ENCODE measurements at regions not wholly inside any gene's neighbourhood (a gene's known extent, or its start where the extent isn't known, plus 50 kb on each side); places are given as distances from the start of the nearest gene placed in this dataset.
"Not testable (repeated sequence)": the region's sequence is repeated elsewhere in the genome, so short reads cannot be mapped to it uniquely, and the experiment has no call there.

GRCh38 chr2:132220589-132220988, 58.8 kb upstream of the ANKRD30BL start:
- DNase-seq: not testable (repeated sequence)

DNA sequence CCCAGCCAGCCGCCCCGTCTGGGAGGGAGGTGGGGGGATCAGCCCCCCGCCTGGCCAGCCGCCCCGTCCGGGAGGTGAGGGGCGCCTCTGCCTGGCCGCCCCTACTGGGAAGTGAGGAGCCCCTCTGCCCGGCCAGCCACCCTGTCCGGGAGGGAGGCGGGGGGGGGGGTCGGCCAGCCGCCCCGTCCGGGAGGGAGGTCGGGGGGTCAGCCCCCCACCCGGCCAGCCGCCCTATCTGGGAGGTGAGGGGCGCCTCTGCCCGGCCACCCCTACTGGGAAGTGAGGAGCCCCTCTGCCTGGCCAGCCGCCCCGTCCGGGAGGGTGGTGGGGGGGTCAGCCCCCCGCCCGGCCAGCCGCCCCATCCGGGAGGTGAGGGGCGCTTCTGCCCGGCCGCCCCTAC, 60.1 kb upstream of the ANKRD30BL start:
- not testable (repeated sequence) for DNase-seq

DNA sequence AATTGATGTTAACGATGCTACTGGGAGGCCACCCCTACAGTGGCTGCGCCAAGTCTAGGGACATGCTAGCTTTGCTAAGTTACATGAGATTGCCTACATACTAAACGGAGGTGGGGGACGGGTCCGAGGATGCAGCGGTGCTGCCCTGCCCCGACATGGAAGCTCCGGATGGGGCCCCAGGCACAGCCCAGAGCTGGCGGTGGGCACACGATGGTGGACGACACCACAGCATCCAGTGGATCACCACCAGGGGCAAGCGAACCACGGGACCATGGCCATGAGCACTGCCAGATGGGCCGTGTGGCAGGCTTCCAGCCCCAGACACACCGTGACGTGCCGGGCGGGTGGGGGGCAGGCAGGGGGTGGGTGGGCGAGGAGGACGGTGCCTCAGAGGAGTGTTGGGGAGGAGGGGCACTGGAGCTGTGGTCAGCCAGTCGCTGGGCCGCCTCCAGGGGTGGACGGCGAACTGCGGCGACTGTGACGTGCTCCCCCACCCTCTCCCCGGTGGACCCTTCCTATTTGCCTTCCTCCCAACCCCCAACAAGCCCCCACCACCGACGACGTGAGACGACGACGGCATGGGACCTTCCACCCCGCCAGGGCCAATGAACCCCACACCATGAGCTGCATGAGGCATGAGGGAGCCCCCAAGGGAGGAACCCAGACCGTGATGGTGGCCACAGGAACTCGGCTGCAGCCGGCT, 90.6 kb upstream of the ANKRD30BL start:
- TF ChIP-seq POLR2A (IDR thresholded peaks at IDR 0.05; ENCODE audit: low read length) (no peak), GATA1 (IDR thresholded peaks at IDR 0.05; ENCODE audit: low read depth, low read length) (no peak)

DNA sequence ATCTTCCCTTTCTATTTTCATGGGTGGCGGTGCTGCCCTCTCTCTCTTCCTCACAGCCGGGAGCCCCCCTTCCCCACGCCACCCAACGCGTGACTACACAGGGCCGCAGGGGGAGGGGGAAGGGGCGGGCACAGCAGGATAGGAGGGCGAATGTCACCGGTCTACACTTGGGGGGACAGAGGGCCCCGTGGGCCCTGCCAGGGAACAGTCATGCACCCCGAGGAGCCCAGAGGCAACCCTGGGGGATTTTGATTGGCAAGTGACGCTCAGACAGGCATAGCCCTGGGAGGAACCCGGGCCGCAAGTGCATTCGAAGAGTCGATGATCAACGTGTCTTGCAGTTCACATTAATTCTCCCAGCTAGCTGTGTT, 91.1 kb upstream of the ANKRD30BL start:
- DNase-seq: no peak
- TF ChIP-seq GATA1 (IDR thresholded peaks at IDR 0.05; ENCODE audit: low read depth, low read length): no peak

More for the DNA sequence above, 90.6 kb upstream of the ANKRD30BL start:
- no peak for DNase-seq

DNA sequence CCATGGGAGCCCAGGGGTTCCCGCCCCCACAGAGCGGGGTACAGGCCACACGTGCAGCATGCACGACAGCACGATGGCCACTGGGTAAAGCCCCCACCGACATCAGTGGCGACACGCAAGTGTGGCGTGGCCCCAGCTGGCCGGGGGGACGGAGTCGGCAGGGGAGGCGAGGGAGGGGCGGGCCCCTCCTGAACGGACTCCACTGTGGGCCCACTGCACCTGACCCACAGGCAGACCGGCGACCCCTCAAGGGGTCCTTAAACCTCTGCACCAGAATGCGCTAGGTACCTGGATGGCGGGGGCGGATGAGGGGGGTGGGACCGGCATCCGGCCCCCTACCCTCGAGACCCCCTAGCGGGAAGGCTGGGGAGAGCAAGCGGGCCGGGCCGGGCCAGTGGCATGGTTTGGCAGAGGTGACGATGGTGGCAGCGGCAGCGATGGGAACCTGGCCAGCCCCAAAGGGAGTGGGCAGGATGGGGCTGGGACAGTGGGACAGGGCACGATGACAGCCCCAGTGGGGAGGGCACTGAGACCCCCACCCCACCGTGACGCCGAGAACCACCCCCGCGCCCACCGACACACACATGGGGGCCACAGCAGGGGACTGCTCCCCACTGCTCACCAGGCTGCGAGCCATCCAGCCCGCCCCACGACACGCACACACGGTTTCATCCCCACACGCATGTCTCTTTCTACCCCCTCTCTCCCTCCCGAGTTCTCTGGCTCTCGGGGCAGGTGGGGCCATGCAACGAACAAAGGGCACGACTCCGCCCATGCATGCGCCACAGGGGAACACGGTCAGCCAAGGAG, 91.9 kb upstream of the ANKRD30BL start:
- no peak for TF ChIP-seq GATA1 (IDR thresholded peaks at IDR 0.05; ENCODE audit: low read depth, low read length)
- no peak for TF ChIP-seq POLR2A (IDR thresholded peaks at IDR 0.05; ENCODE audit: low read length)
- DNase-seq: no peak

DNA sequence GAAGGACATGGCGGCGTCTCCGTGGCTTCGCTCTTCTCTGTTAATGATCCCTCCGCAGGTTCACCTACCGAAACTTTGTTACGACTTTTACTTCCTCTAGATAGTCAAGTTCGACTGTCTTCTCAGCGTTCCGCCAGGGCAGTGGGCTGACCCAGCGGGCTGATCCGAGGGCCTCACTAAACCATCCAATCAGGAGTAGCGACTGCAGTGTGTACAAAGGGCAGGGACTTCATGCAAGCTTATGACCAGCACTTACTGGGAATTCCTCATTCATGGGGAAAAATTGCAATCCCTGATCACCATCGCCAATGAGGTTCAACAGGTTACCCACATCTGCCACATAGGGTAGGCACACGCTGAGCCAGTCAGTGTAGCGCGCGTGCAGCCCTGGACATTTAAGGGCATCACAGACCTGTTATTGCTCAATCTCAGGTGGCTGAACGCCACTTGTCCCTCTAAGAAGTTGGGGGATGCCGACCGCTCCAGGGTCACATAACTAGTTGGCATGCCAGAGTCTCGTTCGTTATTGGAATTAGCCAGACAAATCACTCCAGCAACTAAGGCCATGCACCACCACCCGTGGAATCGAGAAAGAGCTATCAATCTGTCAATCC, 92.7 kb upstream of the ANKRD30BL start:
- DNase-seq: not testable (repeated sequence)

DNA sequence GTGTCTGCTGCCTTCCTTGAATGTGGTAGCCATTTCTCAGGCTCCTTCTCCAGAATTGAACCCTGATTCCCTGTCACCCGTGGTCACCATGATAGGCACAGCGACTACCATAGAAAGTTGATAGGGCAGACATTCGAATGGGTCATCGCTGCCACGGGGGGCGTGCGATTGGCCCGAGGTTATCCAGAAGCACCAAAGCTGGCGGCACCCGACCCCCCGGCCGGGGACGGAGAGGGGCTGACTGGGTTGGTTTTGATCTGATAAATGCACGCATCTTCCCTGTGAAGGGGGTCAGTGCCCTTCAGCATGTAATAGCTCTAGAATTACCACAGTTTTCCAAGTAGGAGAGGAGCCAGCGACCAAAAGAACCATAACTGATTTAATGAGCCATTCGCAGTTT, 94.0 kb upstream of the ANKRD30BL start:
- no peak for DNase-seq
- TF ChIP-seq GATA1 (IDR thresholded peaks at IDR 0.05; ENCODE audit: low read depth, low read length) (no peak), POLR2A (IDR thresholded peaks at IDR 0.05; ENCODE audit: low read length) (no peak)

DNA sequence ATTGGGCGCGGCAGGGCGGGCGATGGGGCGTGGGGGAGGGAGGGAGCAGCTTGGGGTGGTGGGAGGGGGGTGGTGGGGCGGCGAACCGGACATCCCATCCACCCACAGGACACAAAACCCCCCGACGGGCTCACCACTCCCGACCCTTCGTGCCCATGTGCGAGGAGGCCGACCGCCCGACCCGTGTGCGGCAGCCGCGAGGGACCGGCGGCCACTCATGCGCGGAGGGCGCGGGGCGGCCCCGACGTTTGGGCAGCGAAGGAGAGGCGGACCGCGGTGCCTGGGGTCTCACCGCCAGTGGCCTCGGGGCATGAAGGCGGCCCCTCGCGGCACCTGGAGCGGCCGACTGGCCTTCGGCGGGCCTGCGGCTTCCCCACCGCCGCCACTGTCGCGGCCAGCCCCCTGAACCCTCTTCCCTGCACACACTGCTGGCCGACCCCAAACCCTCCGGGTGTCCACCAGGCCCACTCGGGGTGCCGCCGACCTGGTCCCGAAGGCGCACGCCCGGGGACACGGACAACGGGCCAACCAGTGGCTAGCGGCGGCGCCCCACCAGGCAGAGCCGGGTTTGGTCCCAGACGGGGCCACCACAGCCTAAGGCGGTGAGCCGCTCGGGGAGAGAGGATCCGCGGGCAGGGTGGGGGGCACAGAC, 94.6 kb upstream of the ANKRD30BL start:
- TF ChIP-seq GATA1 (IDR thresholded peaks at IDR 0.05; ENCODE audit: low read depth, low read length) (no peak), POLR2A (IDR thresholded peaks at IDR 0.05; ENCODE audit: low read length) (no peak)
- no peak for DNase-seq

GRCh38 chr2:132256903-132257300, 95.2 kb upstream of the ANKRD30BL start:
- not testable (repeated sequence) for DNase-seq

- not testable (repeated sequence) for DNase-seq
These were observed 95.8 kb upstream of the ANKRD30BL start for GRCh38 chr2:132257301-132258171.

DNA sequence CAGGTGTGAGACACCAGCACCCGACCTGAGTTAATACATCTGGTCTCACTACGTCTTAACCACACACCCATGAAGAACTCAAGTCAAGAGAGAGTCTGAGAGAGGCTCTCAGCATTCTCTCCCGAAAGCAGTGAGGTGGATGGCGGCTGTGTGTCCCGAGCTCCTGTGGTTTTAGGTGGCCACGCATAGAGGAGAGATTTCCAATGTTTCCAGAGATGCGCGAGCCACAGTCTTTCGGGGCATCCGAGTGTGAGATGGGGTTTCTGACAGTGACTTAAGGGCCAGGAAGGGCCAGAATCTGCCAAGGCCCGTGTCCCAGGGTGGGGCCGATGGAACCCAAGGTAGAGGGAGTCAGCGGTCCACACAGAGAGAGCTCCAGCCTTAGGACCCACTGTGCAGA, 97.5 kb upstream of the ANKRD30BL start:
- DNase-seq: not testable (repeated sequence)

DNA sequence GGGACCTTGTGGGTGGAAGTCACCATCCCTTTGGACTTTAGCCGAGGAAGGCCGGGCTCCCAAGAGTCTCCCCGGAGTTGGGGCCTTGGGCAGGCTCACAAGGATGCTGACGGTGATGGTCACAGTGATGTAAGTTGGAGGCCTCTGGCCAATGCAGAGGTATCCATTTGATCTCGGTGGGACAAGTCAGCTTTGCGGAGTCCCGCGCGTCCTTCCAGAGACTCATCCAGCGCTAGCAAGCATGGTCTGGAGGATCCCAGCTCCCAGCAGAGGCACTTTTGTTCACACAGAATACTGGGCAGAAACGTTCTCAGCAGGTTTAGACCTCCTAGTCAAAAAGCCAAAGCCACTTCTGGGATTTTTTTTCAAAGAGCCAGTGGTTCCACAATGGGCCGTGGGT, 103.8 kb upstream of the ANKRD30BL start:
- DNase-seq: not testable (repeated sequence)

DNA sequence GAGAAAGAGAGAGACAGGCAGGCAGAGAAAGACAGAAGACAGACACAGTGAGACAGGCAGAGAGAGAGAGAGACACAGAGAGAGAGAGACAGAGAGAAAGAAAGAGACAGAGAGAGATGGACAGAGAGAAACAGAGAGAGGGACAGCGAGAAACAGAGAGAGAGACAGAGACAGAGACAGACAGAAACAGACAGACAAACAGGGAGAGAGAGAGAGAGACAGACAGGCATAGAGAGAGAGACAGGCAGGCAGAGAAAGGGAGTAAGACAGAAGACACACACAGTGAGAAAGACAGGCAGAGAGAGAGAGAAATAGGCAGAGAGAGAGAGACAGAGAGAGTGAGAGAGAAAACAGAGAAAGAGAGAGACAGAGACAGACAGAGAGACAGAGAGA, 105.3 kb upstream of the ANKRD30BL start:
- TF ChIP-seq POLR2A (IDR thresholded peaks at IDR 0.05; ENCODE audit: low read length) (no peak), GATA1 (IDR thresholded peaks at IDR 0.05; ENCODE audit: low read depth, low read length) (no peak)
- no peak for DNase-seq

DNA sequence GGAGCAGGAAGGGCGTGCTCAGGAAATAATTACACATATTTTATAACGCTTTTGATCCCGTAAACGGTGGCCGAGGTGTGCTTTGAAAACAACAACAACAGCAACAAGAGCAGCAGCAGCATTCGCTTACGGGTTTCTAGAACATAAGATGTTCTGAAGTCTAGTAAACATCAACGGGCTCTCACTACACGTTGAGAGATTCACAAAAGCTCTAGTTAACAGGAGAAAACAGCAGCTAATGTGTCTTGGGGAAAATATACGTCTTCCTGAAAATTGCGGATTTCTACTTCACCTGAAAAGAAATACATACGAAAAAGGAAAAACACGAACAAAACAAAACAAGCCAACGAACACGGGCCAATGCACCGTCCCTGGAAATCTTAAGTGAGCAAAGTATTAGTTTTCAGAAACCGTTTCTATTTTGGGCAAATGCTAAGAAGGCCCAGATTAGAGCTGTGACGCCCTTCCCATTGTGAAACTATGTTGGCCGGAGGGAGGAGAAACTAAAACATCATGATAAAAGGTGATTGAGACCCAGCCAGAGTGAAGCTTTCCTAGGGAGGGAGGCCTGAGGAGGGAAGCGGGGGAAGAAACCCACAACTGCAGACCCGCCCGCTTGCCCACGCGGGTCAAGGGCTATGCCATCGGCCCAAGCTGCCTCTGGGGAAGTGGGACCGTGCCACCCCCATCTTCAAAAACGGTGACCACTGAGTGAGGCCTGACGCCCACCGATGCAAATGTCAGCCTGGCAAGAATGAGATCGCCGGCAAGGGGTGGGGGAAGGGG, 105.9 kb upstream of the ANKRD30BL start:
- not testable (repeated sequence) for DNase-seq

- not testable (repeated sequence) for DNase-seq
These were observed 106.7 kb upstream of the ANKRD30BL start for GRCh38 chr2:132268284-132268976.
